Stimulated activated CD8-positive, alpha-beta memory T cell treated with anti-CD3 and anti-CD28 coated beads, Interleukin-7, amount 100 ng/mL, for 24 hours (primary cell): ENCODE measurements at regions not wholly inside any gene's neighbourhood (a gene's known extent, or its start where the extent isn't known, plus 50 kb on each side); places are given as distances from the start of the nearest gene placed in this dataset.

Experiments
- DNase-seq: peaks from one replicate; pipeline ENCODE4 v3.0.0-alpha.2; 2020; ENCODE audit warnings: low read depth

DNA sequence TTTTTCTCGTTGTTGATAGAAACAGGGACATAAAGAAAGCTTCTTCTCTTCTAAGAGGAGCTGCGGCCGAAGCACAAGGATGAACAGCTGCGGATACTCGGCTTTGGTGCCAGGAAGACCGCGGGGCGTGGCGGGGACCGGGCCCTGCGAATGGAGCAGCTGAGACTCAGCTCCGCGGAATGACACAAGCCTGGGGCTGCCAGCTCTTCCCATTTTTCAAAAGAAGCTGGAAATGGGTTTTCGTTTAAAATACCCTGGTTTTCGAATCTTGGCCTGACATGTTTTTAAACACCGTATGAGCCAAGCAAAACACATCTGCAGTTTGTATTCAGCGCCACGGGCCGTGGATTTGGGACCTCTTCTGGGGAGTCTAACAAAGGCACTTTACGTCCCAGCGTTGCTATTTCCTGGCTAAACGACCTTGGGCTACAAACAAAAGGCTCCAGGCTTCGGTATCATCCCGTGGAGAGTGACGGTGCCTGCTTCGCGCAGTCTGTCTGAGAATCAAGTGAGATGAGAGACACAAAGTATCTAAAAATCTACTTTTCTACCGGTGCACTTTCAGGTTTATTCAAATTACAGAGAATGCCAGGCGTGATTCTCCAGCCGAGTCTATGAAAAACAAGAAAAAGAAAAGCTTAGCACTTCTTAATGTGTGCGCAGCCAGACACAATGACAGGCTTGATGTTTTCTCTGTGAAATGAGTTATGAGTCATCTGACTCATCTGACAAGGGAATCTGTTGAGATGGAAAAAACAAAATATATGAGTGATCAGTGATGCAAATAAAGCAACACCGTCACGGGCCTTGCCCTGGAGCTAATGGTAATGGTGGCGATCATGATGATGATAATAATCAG is 114.0 kb upstream of the TMEM132D start:
- DNase-seq = no peak

DNA sequence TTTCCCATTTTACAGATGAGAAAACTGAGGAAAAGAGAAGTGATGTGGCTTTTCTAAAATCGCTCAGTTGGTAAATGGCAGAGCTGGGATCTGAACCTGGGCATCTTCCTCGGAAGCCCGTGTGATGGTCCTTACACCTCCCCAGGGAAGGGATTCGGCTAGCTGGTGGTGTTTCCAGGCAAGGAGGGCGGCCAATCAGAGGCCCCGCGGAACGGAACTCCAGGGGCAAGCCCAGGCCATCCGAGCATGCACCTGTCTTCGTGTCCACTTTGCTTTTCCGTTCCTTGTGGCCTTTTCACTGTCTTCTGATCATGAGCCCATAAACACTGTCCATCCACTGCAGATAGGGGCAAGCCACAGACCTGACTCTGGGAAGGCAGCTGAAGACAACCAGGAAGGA is 114.8 kb upstream of the TMEM132D start:
- DNase-seq = no peak

- DNase-seq = peak; percentile 17
Measured at GRCh38 chr12:130026608-130027176, 122.9 kb upstream of the TMEM132D start.

DNA sequence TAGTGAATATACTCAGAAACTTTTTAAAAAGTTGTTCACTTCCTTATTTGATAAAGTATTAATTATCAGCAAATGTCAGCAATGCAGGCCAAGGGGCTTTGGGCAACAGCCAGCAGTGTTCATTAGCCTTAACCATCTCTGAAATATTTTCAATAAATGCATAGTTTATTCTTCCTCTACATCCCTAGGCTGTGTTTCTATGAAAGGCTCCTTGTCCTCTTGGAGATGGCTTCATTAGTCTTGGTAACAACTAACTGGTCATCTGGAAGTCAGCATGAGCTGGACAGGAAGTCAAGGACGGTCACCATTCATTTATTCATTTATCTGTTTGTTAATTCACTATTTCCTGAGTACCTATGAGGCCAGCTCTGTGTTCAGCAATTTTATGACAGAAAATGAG is 124.0 kb upstream of the TMEM132D start:
- no peak for DNase-seq

- DNase-seq = no peak
Measured at GRCh38 chr12:130029151-130029550, 125.3 kb upstream of the TMEM132D start.

GRCh38 chr12:130031041-130031440 is 127.2 kb upstream of the TMEM132D start:
- DNase-seq = no peak

DNA sequence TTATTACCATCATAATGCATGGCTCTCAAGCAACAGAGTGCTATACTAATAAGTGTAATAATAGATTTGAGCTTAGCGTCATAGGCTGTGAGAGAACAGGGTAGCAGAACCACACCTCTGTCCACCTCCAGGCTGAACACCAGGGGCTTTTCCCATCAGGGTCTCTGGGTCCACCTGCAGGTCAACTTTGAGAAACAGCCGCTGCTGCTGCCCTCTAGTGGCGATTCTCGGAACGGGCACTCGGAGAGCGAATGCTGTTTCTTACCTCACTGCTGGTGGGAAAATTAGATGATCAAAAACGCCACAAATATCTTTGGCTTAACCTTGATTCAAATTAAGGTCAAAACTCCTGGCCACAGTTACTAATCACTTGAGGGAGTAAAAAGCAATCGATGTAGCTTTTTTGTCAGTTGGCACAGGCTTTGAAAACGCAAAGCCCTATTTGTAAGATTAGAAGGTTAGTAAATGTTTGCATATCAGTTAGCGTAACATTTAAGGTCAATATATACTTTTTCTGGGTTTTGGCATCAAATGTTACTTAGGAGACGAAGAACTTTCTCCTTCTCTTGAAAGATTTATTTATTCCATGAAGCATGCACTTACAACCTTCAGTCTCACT is 127.9 kb upstream of the TMEM132D start:
- DNase-seq = peak; percentile 47

DNA sequence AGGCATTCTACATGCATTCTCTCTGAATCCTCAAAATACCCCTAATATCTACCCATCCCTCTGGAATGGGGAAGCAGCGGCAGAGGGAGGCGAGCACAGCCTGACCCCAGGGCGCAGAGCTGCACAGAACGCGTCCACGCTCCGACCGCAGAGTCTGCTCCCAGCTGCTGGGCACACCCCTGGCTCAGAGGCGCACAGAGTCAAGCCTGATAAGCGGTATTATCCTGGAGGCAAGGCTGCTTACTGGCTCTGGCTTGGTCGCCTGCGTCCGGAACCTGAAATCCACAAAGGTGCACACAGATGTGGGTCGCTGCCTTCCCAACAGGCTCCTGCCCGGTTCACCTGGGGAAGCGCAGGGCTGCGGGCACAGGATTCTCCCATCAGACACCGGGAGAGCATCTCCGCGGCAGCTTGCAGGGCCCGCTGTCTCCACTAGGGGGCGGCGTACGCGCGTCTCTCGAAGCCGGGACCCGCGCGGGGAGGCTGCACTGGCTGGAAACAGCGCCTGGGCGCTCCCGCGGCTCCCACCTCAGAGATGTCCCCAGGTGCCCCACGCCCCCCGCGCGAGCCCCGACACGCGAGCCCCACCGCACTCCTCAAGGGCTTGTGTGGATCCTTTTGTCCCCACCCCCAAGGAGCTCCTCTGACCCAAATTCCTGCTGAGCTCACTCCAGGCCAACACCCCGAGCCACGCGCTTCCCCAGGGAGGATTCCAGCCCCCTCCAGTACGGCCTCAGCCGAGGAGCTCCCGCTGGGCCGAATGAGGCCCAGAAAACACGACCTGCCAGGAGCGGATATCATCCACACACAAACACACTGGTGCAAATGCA is 120.1 kb upstream of the FZD10 start:
- peak; percentile 21 for DNase-seq

DNA sequence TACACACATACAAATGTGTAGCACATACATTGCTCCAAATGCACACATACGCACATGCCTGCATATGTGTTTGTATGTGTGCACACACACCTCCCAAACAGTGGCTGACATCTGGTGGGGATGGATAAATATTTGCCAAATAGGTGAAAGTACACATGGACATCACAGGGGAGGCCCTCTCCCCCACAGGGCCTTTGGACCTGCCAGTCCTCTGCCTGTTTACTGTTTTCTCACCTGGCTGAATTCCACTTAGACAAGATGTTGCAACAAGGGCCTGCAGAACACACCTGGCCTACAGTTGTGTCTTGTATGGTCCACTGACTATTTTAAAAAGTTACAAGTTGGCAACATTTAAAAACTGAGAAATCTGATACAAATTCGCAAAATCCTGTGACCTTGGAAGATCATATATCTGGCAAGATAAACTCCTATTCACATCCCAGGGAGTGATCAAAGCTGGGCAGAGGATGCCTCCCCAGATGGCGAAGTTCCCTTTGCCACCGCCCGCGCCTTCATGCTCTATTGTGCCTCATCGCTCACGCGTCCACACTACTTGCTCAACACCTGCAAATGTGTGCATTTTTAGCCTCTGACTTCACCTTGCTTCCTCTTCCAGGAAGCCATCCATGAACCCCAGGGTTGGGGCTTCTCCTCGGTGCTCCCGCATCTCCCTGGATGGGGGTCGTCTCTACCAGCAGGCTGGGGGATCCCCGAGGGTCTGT is 118.4 kb upstream of the FZD10 start:
- no peak for DNase-seq

DNA sequence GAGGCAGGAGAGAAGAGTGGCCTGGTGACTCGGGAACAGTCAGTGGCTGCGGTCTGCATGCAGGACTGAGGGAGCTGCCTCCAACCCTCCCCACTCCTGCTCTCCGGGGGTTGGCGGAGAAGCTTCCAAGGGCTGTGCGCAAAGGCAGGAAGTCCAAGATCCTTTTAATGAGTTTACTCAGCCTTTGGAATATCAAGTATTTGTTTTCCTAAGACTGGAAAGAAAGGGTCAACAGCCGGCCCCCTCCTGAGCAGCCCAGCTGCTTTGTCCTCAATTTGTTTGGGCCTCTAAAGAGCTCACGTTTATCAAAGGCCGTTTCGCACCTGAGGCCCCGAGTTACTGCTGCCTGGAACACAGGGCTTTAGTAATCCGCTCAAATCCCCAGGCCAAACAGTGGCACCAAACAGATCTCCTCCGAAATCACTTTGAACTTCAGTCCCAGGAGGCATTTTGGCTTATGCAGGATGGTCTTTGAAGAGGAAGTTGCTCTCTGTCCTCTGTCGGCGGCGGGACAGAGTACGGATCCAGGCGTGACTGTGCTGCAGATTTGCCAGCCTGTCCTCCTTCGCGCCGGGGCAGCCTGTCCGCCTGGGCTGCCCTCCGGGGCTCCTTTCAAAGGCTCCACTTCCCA is 117.2 kb upstream of the FZD10 start:
- DNase-seq = no peak

- DNase-seq = no peak
Measured at GRCh38 chr12:130049666-130050065, 112.6 kb upstream of the FZD10 start.

DNA sequence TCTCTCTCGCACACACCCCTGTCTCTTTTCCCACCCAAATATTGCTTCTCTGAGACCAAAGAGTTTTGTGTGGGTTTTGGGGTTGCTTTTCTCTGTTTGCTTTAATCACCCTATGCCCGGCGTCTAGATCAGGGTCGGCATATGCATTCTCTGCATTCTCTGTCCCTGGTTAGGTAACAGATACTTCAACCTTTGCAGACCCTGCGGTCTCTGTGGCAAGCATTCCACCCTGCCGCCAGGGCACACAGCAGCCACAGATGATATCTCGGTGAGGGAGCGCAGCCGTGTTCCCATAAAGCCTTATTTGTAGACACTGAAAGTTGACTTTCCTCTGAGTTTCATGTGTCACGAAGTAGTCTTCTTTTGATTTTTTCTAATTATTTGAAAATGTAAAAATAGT is 110.4 kb upstream of the FZD10 start:
- DNase-seq = no peak

- DNase-seq = no peak
Measured at GRCh38 chr12:130053651-130054069, 108.6 kb upstream of the FZD10 start.

GRCh38 chr12:130054803-130055202 is 107.5 kb upstream of the FZD10 start:
- DNase-seq = no peak

DNA sequence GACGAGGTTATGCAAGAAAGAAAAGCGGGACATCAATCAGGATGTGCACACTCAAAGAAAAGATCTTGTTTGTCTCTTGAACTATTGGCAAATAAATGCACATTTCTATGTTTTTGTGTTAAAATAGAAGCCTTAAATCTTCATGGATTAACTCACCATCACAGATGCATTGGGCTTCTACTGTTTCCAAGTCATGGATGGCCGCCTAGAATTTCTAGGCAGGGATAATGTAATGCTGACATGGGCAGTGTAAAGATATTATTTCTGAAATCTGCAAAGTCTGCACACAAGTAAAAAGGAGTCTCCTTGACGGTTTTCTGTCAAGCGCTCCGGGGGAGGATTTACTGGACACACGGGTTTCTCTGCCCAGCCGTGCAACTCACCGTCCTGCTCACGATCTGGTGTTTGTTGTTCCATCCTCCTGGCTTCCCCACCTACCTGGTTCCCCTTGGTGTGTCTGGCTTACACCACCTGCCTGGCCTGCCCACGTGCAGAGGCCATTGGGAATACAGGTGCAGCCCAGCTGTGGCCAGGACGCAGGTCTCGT is 103.3 kb upstream of the FZD10 start:
- no peak for DNase-seq

DNA sequence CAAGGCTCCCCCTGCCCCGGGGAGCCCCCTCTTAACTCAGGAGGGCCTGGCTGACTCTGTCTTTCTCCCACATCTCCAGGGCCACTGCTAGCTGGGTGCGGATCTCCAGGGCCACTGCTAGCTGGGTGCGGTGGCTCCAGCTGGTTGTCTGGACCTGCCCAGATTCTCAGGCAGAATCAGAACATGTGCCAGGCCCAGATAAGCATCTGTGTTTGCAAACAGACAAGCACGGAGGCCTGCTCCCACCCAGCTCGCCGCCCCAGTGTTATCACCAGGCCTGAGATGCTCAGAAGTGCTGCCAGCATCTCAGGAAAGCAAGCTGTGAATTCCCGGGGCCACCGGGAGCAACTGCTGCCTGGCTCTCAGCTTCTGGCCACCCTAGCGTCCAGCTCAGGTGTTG is 98.4 kb upstream of the FZD10 start:
- DNase-seq = no peak

GRCh38 chr12:130064999-130065398 is 97.3 kb upstream of the FZD10 start:
- DNase-seq = no peak

GRCh38 chr12:130066742-130067141 is 95.5 kb upstream of the FZD10 start:
- no peak for DNase-seq

DNA sequence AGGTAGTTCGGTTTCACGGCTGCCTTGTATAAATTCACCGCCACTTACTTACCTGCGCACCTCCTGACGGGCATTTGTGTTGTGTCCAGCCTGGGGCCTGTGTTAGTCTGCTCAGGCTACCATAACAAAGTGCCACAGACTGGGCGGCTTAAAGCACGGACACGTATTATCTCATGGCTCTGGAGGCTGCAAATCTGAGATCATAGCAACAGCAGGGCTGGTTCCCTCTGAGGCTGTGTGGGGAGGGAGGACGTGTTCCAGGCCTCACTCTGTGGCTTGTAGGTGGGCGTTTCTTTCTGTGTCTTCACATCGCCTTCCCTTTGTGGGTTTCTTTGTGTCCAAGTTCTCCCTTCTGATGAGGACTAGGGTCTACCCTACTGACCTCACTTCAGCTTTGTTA is 93.5 kb upstream of the FZD10 start:
- no peak for DNase-seq

GRCh38 chr12:130070126-130070611 is 92.1 kb upstream of the FZD10 start:
- no peak for DNase-seq

DNA sequence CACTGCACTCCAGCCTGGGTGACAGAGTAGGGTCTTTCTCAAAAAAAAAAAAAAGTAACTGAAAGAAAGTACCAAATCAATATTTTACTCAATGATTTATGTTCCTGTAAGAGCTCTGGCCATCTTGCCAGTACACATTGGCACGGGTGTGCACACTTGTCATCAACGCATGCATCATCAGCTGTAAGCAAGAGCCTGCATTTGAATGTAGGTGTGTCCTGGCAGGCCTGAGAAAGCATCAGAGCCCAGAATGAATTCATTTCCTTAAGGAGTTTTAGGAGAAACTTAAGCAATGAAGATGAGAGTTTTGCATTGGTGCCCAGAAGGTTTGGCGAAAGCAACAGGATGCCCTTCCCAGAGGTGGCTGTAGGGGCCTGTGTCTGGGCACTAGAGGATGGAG is 88.5 kb upstream of the FZD10 start:
- DNase-seq = no peak
